Heart left ventricle (tissue), 16 donors: ENCODE measurements at regions not wholly inside any gene's neighbourhood (a gene's known extent, or its start where the extent isn't known, plus 50 kb on each side); places are given as distances from the start of the nearest gene placed in this dataset.
"Not testable (repeated sequence)": the region's sequence is repeated elsewhere in the genome, so short reads cannot be mapped to it uniquely, and the experiment has no call there.

Experiments
- ATAC-seq, 4 donors: fragments of 200-7000 bp; cut with Tn5 transposase; one replicate each; pipeline ENCODE4 v1.9.1; 2020 to 2022; ENCODE audit warnings: moderate library complexity in 4 of 4, mild to moderate bottlenecking in 3 of 4, moderate number of reproducible peaks in 1 of 4
- DNase-seq, 5 donors: peaks; one replicate each; pipeline ENCODE4 v3.0.0-alpha.2; 2020
- H3K27ac ChIP-seq, 12 donors: fragments of 200-600 bp; sonication (generic) in 4 of 12; one replicate each; pipeline versions ENCODE4 v1.5.0 to v1.8.0; 2016 to 2022; ENCODE audit warnings: mild to moderate bottlenecking in 2 of 12
- H3K27me3 ChIP-seq, 9 donors: fragments of 200-600 bp; sonication (generic) in 2 of 9; one replicate each; pipeline versions ENCODE4 v1.5.1 to v1.8.0; 2016 to 2022; ENCODE audit warnings: mild to moderate bottlenecking in 3 of 9
- H3K36me3 ChIP-seq, 9 donors: fragments of 200-600 bp; sonication (generic) in 2 of 9; one replicate each; pipeline versions ENCODE4 v1.5.0 to v1.8.0; 2018 to 2022; ENCODE audit warnings: mild to moderate bottlenecking in 2 of 9
- H3K4me1 ChIP-seq, 12 donors: fragments of 200-600 bp; sonication (generic) in 4 of 12; one replicate each; pipeline versions ENCODE4 v1.5.0 to v1.8.0; 2016 to 2022; ENCODE audit warnings: mild to moderate bottlenecking in 3 of 12
- H3K4me3 ChIP-seq, 12 donors: fragments of 200-600 bp; sonication (generic) in 4 of 12; one replicate each; pipeline versions ENCODE4 v1.5.0 to v1.8.0; 2017 to 2022; ENCODE audit warnings: mild to moderate bottlenecking in 9 of 12, moderate library complexity in 4 of 12
- H3K9me3 ChIP-seq, 12 donors: fragments of 200-600 bp; sonication (generic) in 4 of 12; one replicate each; pipeline versions ENCODE4 v1.5.0 to v1.8.0; 2016 to 2022; ENCODE audit warnings: mild to moderate bottlenecking in 1 of 12
- CTCF ChIP-seq, 12 donors: fragments of 200-600 bp; sonication (generic) in 4 of 12; IDR thresholded peaks; one replicate each; pipeline versions ENCODE4 v1.5.0 to v1.8.0; 2018 to 2022; ENCODE audit warnings: antibody characterized with exemption in 12 of 12, mild to moderate bottlenecking in 5 of 12
- POLR2A ChIP-seq, 2 donors: fragments of 450-650 bp; IDR thresholded peaks; one replicate each; pipeline ENCODE4 v1.6.1; 2017; ENCODE audit warnings: antibody characterized with exemption in 2 of 2, mild to moderate bottlenecking in 2 of 2, moderate library complexity in 2 of 2
- WGBS, 4 donors: extraction: QIAGEN DNeasy Blood & Tissue Kit in 2 of 4; methylation state at CpG; one replicate each; pipeline versions ENCODE4 v1.1.5 to v1.1.7; 2013 to 2018; 5-methylcytosine and 5-hydroxymethylcytosine counted together
- intact Hi-C, 10 donors: fragments of 100-400 bp; cut with DNase I; formaldehyde crosslinking; loops; one replicate each; pipeline versions ENCODE4 v1.11.1 to v1.14.2; 2022
- donor health status: ischemic (EF 13 %, LVEDD 7.1; RV severe dilation, severe dysfunction).
- donor health status: healthy with polysubstance abuse.
- donor health status: DM: no; HTN: yes; CAD: no.
- donor health status: DM: no; HTN: no; CAD: no.
- donor health status: ischemic (EF 25% LVEDD 6.9; RV normal size, moderate dysfunction).
- donor health status: ischemic (EF 25% LVEDD 5.7; RV mildly dilated, moderate dysfunction).
- donor health status: healthy.
- donor health status: DM: yes; HTN: yes; CAD: no.
- donor health status: ischemic (EF 35%, LVEDD 5.7; RV mildly dilated, moderate dysfunction).
- donor health status: nonischemic (EF 11% LVEDD 7.7; RV severe dilation, severe dysfunction).
- donor health status: DM: yes; HTN: yes; CAD: no.
- donor health status: PGD.
- donor health status: ischemic (EF 29% LVEDD 5.4; RV normal size, mild dysfunction).
- donor health status: nonischemic (EF 23%, LVEDD 6.1; RV moderate dilation, normal function).

- no peak for TF ChIP-seq CTCF (IDR thresholded peaks at IDR 0.05)
- TF ChIP-seq POLR2A (IDR thresholded peaks at IDR 0.05): no peak
- no peaks in the 10 kb centered on the region for H3K27me3 ChIP-seq
- peaks cover 0 to 25% (median 0%) of the 10 kb centered on the region in 12 donors for H3K4me1 ChIP-seq
- DNase-seq: no peak
- H3K27ac ChIP-seq: no peak overlapping the region
- no peak overlapping the region for H3K4me3 ChIP-seq
- ATAC-seq: no peak
- 60 to 70% (median 65%) methylated on average over 4 of the region's 4 CpGs for WGBS, 4 donors
- intact Hi-C loops: no loop called here
- peaks cover 0 to 10% (median 5%) of the 10 kb centered on the region in 12 donors for H3K9me3 ChIP-seq
- no peaks in the 10 kb centered on the region for H3K36me3 ChIP-seq
These were observed 181.9 kb downstream of the BCAS1 start for GRCh38 chr20:53888510-53888909.

GRCh38 chr20:53887973-53888372, 182.4 kb downstream of the BCAS1 start:
- TF ChIP-seq POLR2A (IDR thresholded peaks at IDR 0.05) (no peak), CTCF (IDR thresholded peaks at IDR 0.05) (no peak)

DNA sequence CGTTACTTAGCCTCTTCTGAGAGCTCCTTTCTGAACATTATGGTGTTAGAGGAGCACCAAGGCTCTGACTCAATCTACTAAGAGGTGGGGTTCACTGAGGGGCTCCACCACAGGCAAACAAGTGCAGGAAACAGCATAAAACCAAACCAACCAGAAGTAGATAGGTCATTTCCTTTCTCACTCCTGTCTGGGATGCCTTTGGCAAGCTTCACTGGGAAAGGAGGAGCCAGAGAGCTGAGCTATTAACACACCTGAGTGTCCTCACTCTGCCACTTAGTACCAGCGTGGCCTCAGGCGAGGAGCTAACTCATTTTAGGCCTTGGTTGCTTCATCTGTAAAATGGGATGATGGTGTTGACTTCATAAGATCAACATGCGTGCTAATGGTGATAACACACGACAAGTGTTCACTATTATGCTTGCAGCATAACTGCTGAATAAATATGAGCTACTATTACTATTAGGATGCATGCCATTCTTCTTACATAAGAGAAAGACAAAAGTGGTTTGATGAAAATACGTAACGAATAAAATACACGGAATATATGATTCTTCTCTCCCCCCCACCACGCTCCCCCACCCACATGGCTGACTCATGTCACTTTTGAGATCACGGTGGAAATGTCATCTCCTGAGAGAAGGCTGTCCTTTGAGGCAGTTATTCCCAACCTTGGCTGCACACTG, 185.4 kb downstream of the BCAS1 start:
- Histone ChIP-seq H3K4me1 (peaks cover 0 to 4% (median 0%) of the 10 kb centered on the region in 12 donors), H3K36me3 (no peaks in the 10 kb centered on the region), H3K27ac (no peak overlapping the region), H3K4me3 (no peak overlapping the region), H3K9me3 (no peaks in the 10 kb centered on the region), H3K27me3 (no peaks in the 10 kb centered on the region)
- intact Hi-C loops: no loop called here
- ATAC-seq (no peak), DNase-seq (no peak)
- WGBS, 4 donors: 81 to 88% (median 83%) methylated on average over 10 of the region's 10 CpGs
- TF ChIP-seq CTCF (IDR thresholded peaks at IDR 0.05): no peak
- TF ChIP-seq POLR2A (IDR thresholded peaks at IDR 0.05): no peak

More at GRCh38 chr20:53887973-53888372, 182.4 kb downstream of the BCAS1 start:
- H3K27me3 ChIP-seq: no peaks in the 10 kb centered on the region
- WGBS, 4 donors: 96 to 97% (median 96%) methylated on average over 10 of the region's 10 CpGs
- peaks cover 0 to 10% (median 5%) of the 10 kb centered on the region in 12 donors for H3K9me3 ChIP-seq
- DNase-seq (no peak), ATAC-seq (no peak)
- intact Hi-C loops: no loop called here
- no peak overlapping the region for H3K27ac ChIP-seq
- no peaks in the 10 kb centered on the region for H3K36me3 ChIP-seq
- peaks cover 0 to 25% (median 0%) of the 10 kb centered on the region in 12 donors for H3K4me1 ChIP-seq
- no peak overlapping the region for H3K4me3 ChIP-seq

DNA sequence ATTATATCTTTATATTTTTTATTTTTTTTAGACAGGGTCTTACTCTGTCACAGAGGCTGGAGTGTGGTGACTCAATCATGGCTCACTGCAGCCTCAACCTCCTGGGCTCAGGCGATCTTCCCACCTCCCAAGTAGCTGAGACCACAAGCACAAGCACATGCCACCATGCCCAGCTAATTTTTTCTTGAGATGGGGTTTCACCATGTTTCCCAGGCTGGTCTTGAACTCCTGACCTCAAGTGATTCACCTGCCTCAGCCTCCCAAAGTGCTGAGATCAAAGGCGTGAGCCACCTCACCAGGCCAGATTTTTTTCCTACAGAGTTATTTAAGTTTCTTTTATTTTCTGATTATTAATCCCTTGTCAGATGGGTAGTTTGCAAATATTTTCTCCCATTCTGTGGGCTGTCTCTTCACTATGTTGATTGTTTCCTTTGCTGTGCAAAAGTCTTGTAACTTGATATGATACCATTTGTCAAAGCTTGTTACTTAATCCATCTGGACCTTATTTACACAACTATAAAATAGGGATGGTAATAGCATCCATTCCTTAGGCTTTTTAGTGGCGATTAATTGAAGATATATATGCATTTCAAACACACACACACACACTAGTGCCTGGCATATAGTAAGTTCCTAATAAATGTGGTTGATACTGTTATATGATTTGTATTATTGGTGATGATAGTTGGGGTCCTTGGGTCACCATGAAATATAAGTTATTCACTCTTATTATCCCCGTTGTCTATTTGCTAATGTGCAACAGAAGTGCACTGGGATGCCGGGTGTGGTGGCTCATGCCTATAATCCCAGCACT, 187.1 kb downstream of the BCAS1 start:
- H3K27me3 ChIP-seq: no peaks in the 10 kb centered on the region
- intact Hi-C loops: no loop called here
- H3K4me1 ChIP-seq: peaks cover 0 to 11% (median 2%) of the 10 kb centered on the region in 12 donors
- H3K36me3 ChIP-seq: no peaks in the 10 kb centered on the region
- no peak overlapping the region for H3K27ac ChIP-seq
- no peak overlapping the region for H3K4me3 ChIP-seq
- no peaks in the 10 kb centered on the region for H3K9me3 ChIP-seq
- 90 to 94% (median 92%) methylated on average over 5 of the region's 5 CpGs for WGBS, 4 donors
- ATAC-seq: no peak
- TF ChIP-seq CTCF (IDR thresholded peaks at IDR 0.05) (no peak), POLR2A (IDR thresholded peaks at IDR 0.05) (no peak)
- no peak for DNase-seq

- H3K4me3 ChIP-seq, H3K9me3 ChIP-seq, H3K36me3 ChIP-seq, H3K27me3 ChIP-seq, DNase-seq, H3K27ac ChIP-seq, ATAC-seq, intact Hi-C loops: not testable (repeated sequence)
- H3K4me1 ChIP-seq: peaks cover 0 to 11% (median 2%) of the 10 kb centered on the region in 12 donors
- WGBS, 4 donors: 91 to 95% (median 93%) methylated on average over 5 of the region's 5 CpGs
These were observed 187.9 kb downstream of the BCAS1 start for GRCh38 chr20:53882438-53882986.
